ENCODE measurements at regions not wholly inside any gene's neighbourhood (a gene's known extent, or its start where the extent isn't known, plus 50 kb on each side); places are given as distances from the start of the nearest gene placed in this dataset.
"Not testable (repeated sequence)": the region's sequence is repeated elsewhere in the genome, so short reads cannot be mapped to it uniquely, and the experiment has no call there.

DNA sequence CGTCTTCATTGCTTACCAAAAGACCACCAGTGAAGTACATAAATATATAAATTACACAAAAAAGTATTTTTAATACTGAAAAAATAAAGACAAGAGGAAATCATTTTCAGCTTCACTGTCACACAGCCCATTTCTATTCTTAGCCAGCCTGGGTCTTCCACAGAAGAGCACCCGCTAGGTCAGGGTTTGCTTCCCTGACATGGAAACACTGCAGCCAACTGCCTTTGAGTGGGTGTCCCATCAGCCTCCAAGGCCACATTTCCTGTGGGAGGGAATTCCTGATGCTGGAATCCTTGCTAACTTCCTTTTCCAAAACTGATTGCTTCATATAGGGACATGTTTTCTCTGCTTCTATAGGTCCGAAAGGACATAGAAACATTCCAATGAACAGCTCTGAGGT lies 137.8 kb upstream of the CAV2 start:
- Mint-ChIP-seq H3K4me1 (no peaks in the 10 kb centered on the region), H3K27me3 (peaks cover 4% of the 10 kb centered on the region), H3K27ac (no peak overlapping the region), H3K36me3 (ENCODE audit: low read depth) (no peaks in the 10 kb centered on the region), H3K9me3 (ENCODE audit: low read depth) (no peaks in the 10 kb centered on the region), H3K4me3 (no peak overlapping the region)
- POLR2A ChIA-PET = no interaction called here
- intact Hi-C loops (cut with DNase I, micrococcal nuclease) = no loop called here
- ATAC-seq (no peak), DNase-seq (no peak)
- CTCF ChIA-PET = no interaction called here

DNA sequence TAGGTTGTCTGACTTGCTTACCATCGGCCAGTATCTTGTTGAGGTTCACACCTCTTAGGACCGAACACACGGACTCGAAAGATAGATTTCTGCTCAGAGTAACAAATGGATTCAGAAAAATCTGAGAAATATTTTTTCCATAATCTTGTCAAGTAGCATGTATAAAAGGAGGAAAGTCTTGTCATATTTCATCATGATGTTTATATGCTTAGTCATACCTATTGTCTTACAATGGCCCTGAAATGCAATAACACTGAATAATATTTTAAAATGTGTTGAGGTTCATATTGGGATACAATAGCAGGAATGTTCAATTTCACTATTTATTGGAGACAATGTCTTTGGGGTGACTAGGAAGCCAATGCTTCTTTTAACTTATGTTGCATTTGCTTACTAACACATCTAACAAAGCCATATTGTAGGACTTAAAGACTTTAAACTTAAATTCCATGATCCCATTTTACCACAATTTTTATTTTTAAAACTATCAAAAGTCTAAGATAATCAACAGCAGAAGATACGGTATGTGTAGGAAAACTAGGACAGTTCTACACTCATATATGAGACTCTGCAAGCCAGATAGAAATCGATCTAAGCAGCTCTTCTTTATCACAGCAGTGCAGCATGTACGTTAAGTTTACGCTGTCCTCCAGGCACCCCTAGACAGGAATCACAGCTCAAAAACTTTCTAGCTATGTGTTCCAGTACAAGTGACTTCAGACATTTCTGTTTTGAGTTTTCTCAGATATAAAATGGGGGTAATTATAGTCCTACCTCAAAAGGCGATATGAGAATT lies 135.7 kb upstream of the CAV2 start:
- Mint-ChIP-seq H3K27me3 (peaks cover 3% of the 10 kb centered on the region), H3K27ac (no peak overlapping the region), H3K36me3 (ENCODE audit: low read depth) (no peaks in the 10 kb centered on the region), H3K4me1 (no peaks in the 10 kb centered on the region), H3K9me3 (ENCODE audit: low read depth) (no peaks in the 10 kb centered on the region), H3K4me3 (no peak overlapping the region)
- POLR2A ChIA-PET = no interaction called here
- intact Hi-C loops (cut with DNase I, micrococcal nuclease) = no loop called here
- DNase-seq (no peak), ATAC-seq (no peak)
- CTCF ChIA-PET = interaction anchor here (0.6 kb wide), 1 partner anchor 165 kb away, joined by 3 read pairs; no protein-coding TSS in a partner anchor

DNA sequence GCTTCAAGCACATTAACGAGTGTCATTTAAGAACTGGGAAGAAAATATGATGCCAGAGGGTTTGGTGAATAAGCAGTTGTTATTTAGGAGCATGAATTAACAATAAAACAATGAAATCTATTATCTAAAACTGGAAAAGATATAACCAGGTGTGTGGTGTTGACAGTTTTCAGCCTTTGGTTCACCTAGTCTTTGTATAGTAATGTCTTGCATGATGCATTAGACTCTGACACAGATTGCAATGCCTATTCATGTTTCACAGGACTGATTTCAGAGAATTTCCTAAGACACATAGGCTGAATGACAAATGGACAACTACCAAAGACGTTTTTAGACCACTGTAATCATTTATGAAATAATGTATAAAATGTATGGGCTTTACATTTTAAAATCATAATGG lies 135.1 kb upstream of the CAV2 start:
- no peak overlapping the region for H3K27ac Mint-ChIP-seq
- CTCF ChIA-PET = interaction anchor here (1.3 kb wide), 1 partner anchor 7 kb away, joined by 4 read pairs; no protein-coding TSS in a partner anchor
- ATAC-seq (no peak), DNase-seq (no peak)
- intact Hi-C loops (cut with DNase I, micrococcal nuclease) = no loop called here
- peaks cover 3% of the 10 kb centered on the region for H3K27me3 Mint-ChIP-seq
- POLR2A ChIA-PET = no interaction called here
- no peaks in the 10 kb centered on the region for H3K4me1 Mint-ChIP-seq
- no peaks in the 10 kb centered on the region for H3K36me3 Mint-ChIP-seq (ENCODE audit: low read depth)
- H3K4me3 Mint-ChIP-seq = no peak overlapping the region
- H3K9me3 Mint-ChIP-seq (ENCODE audit: low read depth) = no peaks in the 10 kb centered on the region

DNA sequence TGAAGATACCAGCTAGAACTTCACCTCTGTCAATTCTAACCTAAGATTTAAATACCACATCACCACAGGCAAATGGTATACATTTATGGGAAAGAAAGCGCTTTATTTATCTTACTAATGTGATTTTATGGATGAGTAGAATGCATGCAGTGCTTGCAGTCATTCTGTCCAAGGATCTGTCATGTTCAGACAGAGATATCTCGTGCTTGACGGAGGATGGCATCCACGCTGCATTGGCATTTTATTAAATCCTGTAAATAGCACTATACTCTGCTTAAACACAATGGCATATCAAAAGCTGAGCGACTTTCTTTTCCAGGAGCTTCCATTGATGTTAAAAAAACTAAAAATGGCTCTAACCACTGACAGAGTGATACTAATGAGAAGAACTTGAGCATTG lies 133.7 kb upstream of the CAV2 start:
- Mint-ChIP-seq H3K4me3 (no peak overlapping the region), H3K27ac (no peak overlapping the region), H3K27me3 (peaks cover 3% of the 10 kb centered on the region), H3K36me3 (ENCODE audit: low read depth) (no peaks in the 10 kb centered on the region), H3K9me3 (ENCODE audit: low read depth) (no peaks in the 10 kb centered on the region), H3K4me1 (no peaks in the 10 kb centered on the region)
- ChIA-PET POLR2A (no interaction called here), CTCF (interaction anchor here (1.3 kb wide), 1 partner anchor 9 kb away, joined by 4 read pairs; no protein-coding TSS in a partner anchor)
- no peak for ATAC-seq
- intact Hi-C loops (cut with DNase I, micrococcal nuclease) = no loop called here
- DNase-seq = no peak

DNA sequence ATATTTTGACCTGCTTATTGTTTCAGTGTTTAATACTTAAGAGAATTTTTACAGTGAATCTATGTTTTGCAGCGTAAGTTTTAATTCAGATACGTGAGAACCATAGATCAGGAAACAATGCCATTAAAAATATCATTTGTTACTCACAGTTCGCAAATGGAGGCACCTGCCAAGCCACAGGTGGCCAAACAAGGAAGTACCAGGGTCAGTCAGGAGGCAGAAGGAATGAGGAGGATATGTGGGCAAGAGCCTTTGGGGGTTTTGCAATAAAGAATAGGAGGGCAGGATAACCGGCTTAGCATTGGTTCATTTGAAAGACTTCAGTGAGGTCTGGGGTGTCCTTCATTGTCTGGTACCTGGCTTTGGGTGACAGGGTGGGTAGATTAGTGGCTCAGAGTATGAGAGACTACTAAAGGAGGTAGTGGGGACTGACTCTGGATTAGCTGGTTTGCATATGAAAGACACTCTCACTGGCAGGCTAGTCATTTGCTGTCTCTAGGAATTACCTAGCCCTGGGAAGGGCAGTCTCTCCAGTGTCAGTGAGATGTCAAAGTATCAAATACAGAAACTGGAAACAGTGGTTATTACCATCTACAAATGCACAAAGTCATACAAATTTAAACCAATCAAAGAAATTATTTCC lies 132.2 kb upstream of the CAV2 start:
- peaks cover 3% of the 10 kb centered on the region for H3K27me3 Mint-ChIP-seq
- intact Hi-C loops (cut with DNase I, micrococcal nuclease) = no loop called here
- DNase-seq = no peak
- CTCF ChIA-PET = no interaction called here
- no peaks in the 10 kb centered on the region for H3K36me3 Mint-ChIP-seq (ENCODE audit: low read depth)
- H3K4me1 Mint-ChIP-seq = no peaks in the 10 kb centered on the region
- no peak for ATAC-seq
- H3K4me3 Mint-ChIP-seq = no peak overlapping the region
- no peaks in the 10 kb centered on the region for H3K9me3 Mint-ChIP-seq (ENCODE audit: low read depth)
- H3K27ac Mint-ChIP-seq = no peak overlapping the region
- POLR2A ChIA-PET = no interaction called here

DNA sequence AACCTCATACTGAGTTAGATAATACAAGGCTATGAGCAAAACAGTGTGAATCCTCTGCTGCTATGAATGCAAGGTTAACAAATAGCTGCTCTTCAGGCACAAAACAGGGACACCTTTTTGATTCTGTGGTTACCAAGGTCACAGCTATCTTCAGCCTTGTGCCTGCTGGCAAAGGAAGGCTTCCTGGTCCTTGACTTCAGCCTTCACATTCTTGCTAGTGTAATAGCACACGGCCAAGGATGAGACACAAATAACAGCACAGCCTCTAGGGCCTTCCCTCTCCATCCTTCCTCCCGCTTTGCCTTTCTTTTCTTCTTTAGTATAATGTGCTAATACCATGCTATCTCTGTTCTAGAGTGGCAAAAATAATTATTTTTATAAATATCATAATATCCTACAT lies 130.6 kb upstream of the CAV2 start:
- intact Hi-C loops (cut with DNase I, micrococcal nuclease) = no loop called here
- no peak overlapping the region for H3K27ac Mint-ChIP-seq
- no peaks in the 10 kb centered on the region for H3K9me3 Mint-ChIP-seq (ENCODE audit: low read depth)
- ChIA-PET CTCF (interaction anchor here (0.7 to 0.8 kb wide), 2 partner anchors 190 to 394 kb away, joined by 3 read pairs; no protein-coding TSS in a partner anchor), POLR2A (no interaction called here)
- peaks cover 8% of the 10 kb centered on the region for H3K27me3 Mint-ChIP-seq
- no peaks in the 10 kb centered on the region for H3K4me1 Mint-ChIP-seq
- no peaks in the 10 kb centered on the region for H3K36me3 Mint-ChIP-seq (ENCODE audit: low read depth)
- no peak for ATAC-seq
- H3K4me3 Mint-ChIP-seq = no peak overlapping the region
- DNase-seq = no peak

DNA sequence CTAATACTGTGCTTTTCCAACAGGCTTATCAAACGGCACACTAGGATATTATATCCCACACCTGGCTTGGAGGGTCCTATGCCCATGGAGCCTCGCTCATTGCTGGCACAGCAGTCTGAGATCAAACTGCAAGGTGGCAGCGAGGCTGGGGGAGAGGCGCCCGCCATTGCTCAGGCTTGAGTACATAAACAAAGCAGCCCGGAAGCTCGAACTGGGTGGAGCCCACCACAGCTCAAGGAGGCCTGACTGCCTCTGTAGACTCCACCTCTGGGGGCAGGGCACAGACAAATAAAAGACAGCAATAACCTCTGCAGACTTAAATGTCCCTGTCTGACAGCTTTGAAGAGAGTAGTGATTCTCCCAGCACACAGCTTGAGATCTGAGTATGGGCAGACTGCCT lies 128.0 kb upstream of the CAV2 start:
- DNase-seq; POLR2A ChIA-PET; H3K36me3 Mint-ChIP-seq (ENCODE audit: low read depth); intact Hi-C loops (cut with DNase I, micrococcal nuclease); H3K9me3 Mint-ChIP-seq (ENCODE audit: low read depth); H3K27me3 Mint-ChIP-seq; CTCF ChIA-PET; H3K4me1 Mint-ChIP-seq; H3K4me3 Mint-ChIP-seq; ATAC-seq; H3K27ac Mint-ChIP-seq: not testable (repeated sequence)

DNA sequence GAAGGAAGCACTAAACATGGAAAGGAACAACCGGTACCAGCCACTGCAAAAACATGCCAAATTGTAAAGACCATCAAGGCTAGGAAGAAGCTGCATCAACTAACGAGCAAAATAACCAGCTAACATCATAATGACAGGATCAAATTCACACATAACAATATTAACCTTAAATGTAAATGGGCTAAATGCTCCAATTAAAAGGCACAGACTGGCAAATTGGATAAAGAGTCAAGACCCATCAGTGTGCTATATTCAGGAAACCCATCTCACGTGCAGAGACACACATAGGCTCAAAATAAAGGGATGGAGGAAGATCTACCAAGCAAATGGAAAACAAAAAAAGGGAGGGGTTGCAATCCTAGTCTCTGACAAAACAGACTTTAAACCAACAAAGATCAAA lies 126.3 kb upstream of the CAV2 start:
- H3K4me1 Mint-ChIP-seq; ATAC-seq; H3K27ac Mint-ChIP-seq; intact Hi-C loops (cut with DNase I, micrococcal nuclease); DNase-seq; H3K4me3 Mint-ChIP-seq; H3K36me3 Mint-ChIP-seq (ENCODE audit: low read depth); H3K9me3 Mint-ChIP-seq (ENCODE audit: low read depth); CTCF ChIA-PET; H3K27me3 Mint-ChIP-seq; POLR2A ChIA-PET: not testable (repeated sequence)

DNA sequence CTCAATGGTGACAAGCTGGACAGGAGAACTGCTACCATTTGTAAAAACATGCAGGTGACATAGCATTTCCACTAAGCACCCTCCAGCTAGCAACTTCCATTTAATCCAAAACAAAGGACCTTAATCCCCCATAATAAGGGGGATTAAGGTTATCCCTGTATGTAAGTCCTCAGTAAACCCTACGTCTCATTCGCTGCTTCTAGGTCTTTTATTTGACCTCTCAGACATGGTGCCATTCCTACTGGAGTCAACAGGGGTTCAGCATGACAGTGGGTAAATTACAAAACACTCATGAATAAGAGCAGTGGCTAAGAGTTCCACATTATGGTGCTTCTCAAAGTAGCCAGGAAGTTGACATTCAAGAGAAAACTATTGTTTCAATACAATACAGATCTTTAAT lies 121.8 kb upstream of the CAV2 start:
- intact Hi-C loops (cut with DNase I, micrococcal nuclease) = no loop called here
- DNase-seq (no peak), ATAC-seq (no peak)
- POLR2A ChIA-PET = no interaction called here
- Mint-ChIP-seq H3K9me3 (ENCODE audit: low read depth) (no peaks in the 10 kb centered on the region), H3K27ac (no peak overlapping the region), H3K27me3 (peaks cover 8% of the 10 kb centered on the region), H3K4me1 (no peaks in the 10 kb centered on the region), H3K36me3 (ENCODE audit: low read depth) (no peaks in the 10 kb centered on the region), H3K4me3 (no peak overlapping the region)
- CTCF ChIA-PET = no interaction called here

DNA sequence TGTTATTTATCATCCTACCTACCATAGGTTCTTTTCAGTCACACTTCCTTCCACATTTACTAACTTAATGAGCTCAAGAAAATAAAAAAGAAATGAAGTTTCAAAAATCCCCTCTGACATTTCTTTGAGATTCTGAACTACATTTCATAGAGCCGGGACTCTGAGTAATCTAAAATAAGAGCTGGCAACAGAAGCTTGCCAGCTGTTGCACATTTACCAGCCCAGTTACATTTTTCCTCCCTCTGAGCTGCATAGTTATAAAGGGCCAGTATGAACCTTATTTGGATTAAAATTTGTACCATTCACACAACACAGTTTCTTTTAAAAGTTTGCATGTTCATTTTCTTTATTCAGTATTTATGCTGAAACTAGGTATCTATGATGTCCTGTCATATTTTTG lies 119.5 kb upstream of the CAV2 start:
- no peaks in the 10 kb centered on the region for H3K9me3 Mint-ChIP-seq (ENCODE audit: low read depth)
- ChIA-PET CTCF (no interaction called here), POLR2A (no interaction called here)
- H3K27ac Mint-ChIP-seq = no peak overlapping the region
- ATAC-seq = no peak
- H3K4me1 Mint-ChIP-seq = no peaks in the 10 kb centered on the region
- H3K4me3 Mint-ChIP-seq = no peak overlapping the region
- no peaks in the 10 kb centered on the region for H3K36me3 Mint-ChIP-seq (ENCODE audit: low read depth)
- intact Hi-C loops (cut with DNase I, micrococcal nuclease) = no loop called here
- H3K27me3 Mint-ChIP-seq = peaks cover 4% of the 10 kb centered on the region
- DNase-seq = no peak

DNA sequence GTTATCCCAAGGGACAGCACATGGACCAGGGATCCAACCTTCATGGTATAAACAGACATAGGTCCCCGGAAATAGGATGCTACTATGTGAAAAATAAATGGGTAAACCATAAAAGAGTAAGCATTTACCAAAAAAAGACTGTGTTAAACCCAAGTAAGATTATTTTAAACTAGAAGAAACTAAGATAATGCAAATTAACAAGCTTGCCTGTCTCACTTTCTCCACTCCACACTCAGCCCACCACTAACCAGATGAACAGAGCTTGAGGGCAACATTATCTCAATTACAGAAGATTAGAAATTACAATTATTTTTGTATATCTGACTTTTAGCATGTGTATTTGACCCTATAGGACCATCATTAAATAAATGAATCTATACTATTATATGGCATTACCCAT lies 117.2 kb upstream of the CAV2 start:
- H3K27me3 Mint-ChIP-seq = peaks cover 5% of the 10 kb centered on the region
- no peaks in the 10 kb centered on the region for H3K9me3 Mint-ChIP-seq (ENCODE audit: low read depth)
- H3K36me3 Mint-ChIP-seq (ENCODE audit: low read depth) = no peaks in the 10 kb centered on the region
- H3K4me3 Mint-ChIP-seq = no peak overlapping the region
- DNase-seq = no peak
- H3K27ac Mint-ChIP-seq = no peak overlapping the region
- CTCF ChIA-PET = interaction anchor here (1.0 kb wide), 1 partner anchor 285 kb away, joined by 3 read pairs; no protein-coding TSS in a partner anchor
- POLR2A ChIA-PET = no interaction called here
- no peaks in the 10 kb centered on the region for H3K4me1 Mint-ChIP-seq
- no peak for ATAC-seq
- intact Hi-C loops (cut with DNase I, micrococcal nuclease) = no loop called here

DNA sequence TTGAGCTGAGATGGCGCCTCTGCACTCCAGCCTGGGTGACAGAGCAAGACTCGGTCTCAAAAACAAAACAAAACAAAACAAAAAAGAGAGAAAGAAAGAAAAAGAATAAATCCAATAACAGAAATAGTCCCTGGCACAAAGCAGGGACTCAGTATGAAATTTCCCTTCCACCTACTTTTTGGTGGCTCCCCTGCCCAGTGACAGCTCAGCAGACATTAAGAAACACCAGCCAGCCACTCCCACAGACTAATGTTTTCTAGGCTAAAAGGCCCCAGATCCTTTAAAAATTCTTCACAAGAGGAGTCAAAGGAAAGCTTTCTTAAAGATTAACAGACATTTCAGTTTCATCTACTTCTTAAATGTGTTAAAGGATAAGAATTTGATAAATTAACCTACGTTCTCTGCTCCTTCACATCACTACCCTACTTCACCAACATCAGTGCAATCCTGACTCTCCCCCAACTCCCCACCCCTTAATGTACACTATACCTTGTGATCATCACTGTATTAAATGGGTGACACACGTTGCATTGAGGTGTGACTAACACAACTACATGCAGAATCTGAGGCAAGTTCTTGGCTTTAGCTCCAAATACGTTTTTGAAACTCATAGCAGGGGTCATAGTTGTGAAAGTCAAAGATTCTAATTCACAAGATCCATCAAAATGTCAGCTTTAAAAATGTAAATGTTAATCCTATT lies 114.5 kb upstream of the CAV2 start:
- POLR2A ChIA-PET = no interaction called here
- Mint-ChIP-seq H3K27ac (no peak overlapping the region), H3K4me1 (no peaks in the 10 kb centered on the region), H3K36me3 (ENCODE audit: low read depth) (no peaks in the 10 kb centered on the region), H3K27me3 (peaks cover 7% of the 10 kb centered on the region), H3K9me3 (ENCODE audit: low read depth) (no peaks in the 10 kb centered on the region), H3K4me3 (no peak overlapping the region)
- DNase-seq (no peak), ATAC-seq (no peak)
- CTCF ChIA-PET = interaction anchor here (1.0 kb wide), 1 partner anchor 204 kb away, joined by 3 read pairs; no protein-coding TSS in a partner anchor
- intact Hi-C loops (cut with DNase I, micrococcal nuclease) = no loop called here

Data from activated CD4-positive, alpha-beta T cell treated with anti-CD3 and anti-CD28 coated beads for 36 hours (primary cell).